Liver (tissue), 7 donors: ENCODE measurements at regions not wholly inside any gene's neighbourhood (a gene's known extent, or its start where the extent isn't known, plus 50 kb on each side); places are given as distances from the start of the nearest gene placed in this dataset.

Source experiments
- DNase-seq: peaks from one replicate; pipeline ENCODE4 v3.0.0-alpha.2; 2017; ENCODE audit warnings: low spot score
- H3K27ac ChIP-seq, 2 donors: one replicate each; pipeline ENCODE4 v1.7.0; 2013; ENCODE audit warnings: inconsistent platforms in 2 of 2, low read length in 2 of 2, control low read depth in 1 of 2, low read depth in 1 of 2, mild to moderate bottlenecking in 1 of 2
- H3K27me3 ChIP-seq, 4 donors: one replicate each; pipeline versions ENCODE4 v1.6.1 to v1.7.0; 2013; ENCODE audit warnings: low read length in 3 of 4, inconsistent platforms in 1 of 4, mild to moderate bottlenecking in 1 of 4, moderate library complexity in 1 of 4; ENCODE audit not compliant: control insufficient read depth in 4 of 4, insufficient read depth in 4 of 4
- H3K36me3 ChIP-seq, 4 donors: one replicate each; pipeline versions ENCODE4 v1.6.1 to v1.7.0; 2013; ENCODE audit warnings: low read length in 3 of 4, mild to moderate bottlenecking in 3 of 4, low read depth in 1 of 4, moderate library complexity in 1 of 4; ENCODE audit not compliant: control insufficient read depth in 4 of 4, insufficient read depth in 3 of 4
- H3K4me1 ChIP-seq, 4 donors: one replicate each; pipeline versions ENCODE4 v1.6.1 to v1.7.0; 2013; ENCODE audit warnings: low read length in 3 of 4, mild to moderate bottlenecking in 3 of 4, moderate library complexity in 1 of 4; ENCODE audit not compliant: control insufficient read depth in 4 of 4, insufficient read depth in 4 of 4
- H3K4me3 ChIP-seq, 3 donors: one replicate each; pipeline versions ENCODE4 v1.6.1 to v1.7.0; 2013; ENCODE audit warnings: low read length in 3 of 3, control low read depth in 1 of 3, low read depth in 1 of 3, mild to moderate bottlenecking in 1 of 3
- H3K9ac ChIP-seq, 2 donors: one replicate each; pipeline ENCODE4 v1.7.0; 2013; ENCODE audit warnings: low read length in 2 of 2, mild to moderate bottlenecking in 2 of 2, moderate library complexity in 2 of 2, control low read depth in 1 of 2, low read depth in 1 of 2
- H3K9me3 ChIP-seq, 4 donors: one replicate each; pipeline versions ENCODE4 v1.6.1 to v1.7.0; 2013; ENCODE audit warnings: low read length in 3 of 4; ENCODE audit not compliant: control insufficient read depth in 4 of 4
- ATF3 ChIP-seq: IDR thresholded peaks from 2 replicates; pipeline ENCODE4 v1.6.1; 2016; ENCODE audit warnings: antibody characterized with exemption
- EGR1 ChIP-seq, 2 donors: IDR thresholded peaks; 2 replicates each; pipeline ENCODE4 v1.6.1; 2016 to 2018; ENCODE audit warnings: antibody characterized with exemption in 2 of 2, low read depth in 2 of 2
- FOXA1 ChIP-seq: IDR thresholded peaks from 2 replicates; pipeline ENCODE4 v1.6.1; 2016; ENCODE audit warnings: antibody characterized with exemption
- FOXA2 ChIP-seq: IDR thresholded peaks from 2 replicates; pipeline ENCODE4 v1.6.1; 2016; ENCODE audit warnings: antibody characterized with exemption
- GABPA ChIP-seq, 2 donors: IDR thresholded peaks in 1 of 2; conservative IDR thresholded peaks in 1 of 2; 2 replicates each; pipeline ENCODE4 v1.6.1; 2016; ENCODE audit warnings: antibody characterized with exemption in 2 of 2, mild to moderate bottlenecking in 1 of 2, moderate library complexity in 1 of 2
- HNF4G ChIP-seq: IDR thresholded peaks from 2 replicates; pipeline ENCODE4 v1.6.1; 2016; ENCODE audit warnings: antibody characterized with exemption
- JUND ChIP-seq, 2 donors: IDR thresholded peaks; 2 replicates each; pipeline ENCODE4 v1.6.1; 2016; ENCODE audit warnings: antibody characterized with exemption in 2 of 2
- MAX ChIP-seq: IDR thresholded peaks from 2 replicates; pipeline ENCODE4 v1.6.1; 2016; ENCODE audit warnings: antibody characterized with exemption
- REST ChIP-seq: IDR thresholded peaks from 2 replicates; pipeline ENCODE4 v1.6.1; 2016; ENCODE audit warnings: antibody characterized with exemption, mild to moderate bottlenecking
- YY1 ChIP-seq: IDR thresholded peaks from 2 replicates; pipeline ENCODE4 v1.6.1; 2016; ENCODE audit warnings: antibody characterized with exemption, mild to moderate bottlenecking
- ZBTB33 ChIP-seq: IDR thresholded peaks from 2 replicates; pipeline ENCODE4 v1.6.1; 2016; ENCODE audit warnings: antibody characterized with exemption
- WGBS: extraction: QIAGEN DNeasy Blood & Tissue Kit; methylation state at CpG from one replicate; pipeline ENCODE4 v1.1.7; 2013; 5-methylcytosine and 5-hydroxymethylcytosine counted together
- donor health status: healthy.
- donor health status: healthy.
- donor health status: healthy.
- donor health status: healthy.

GRCh38 chr20:60096166-60096565 is 137.9 kb downstream of the CDH26 start:
- Histone ChIP-seq H3K4me3 (no peak overlapping the region), H3K9me3 (peaks cover 0 to 9% (median 3%) of the 10 kb centered on the region in 4 donors), H3K27ac (no peak overlapping the region), H3K36me3 (no peaks in the 10 kb centered on the region), H3K27me3 (no peaks in the 10 kb centered on the region), H3K4me1 (no peaks in the 10 kb centered on the region), H3K9ac (no peak overlapping the region)
- no peak for DNase-seq
- TF ChIP-seq ATF3 (no peak), ZBTB33 (no peak), MAX (no peak), FOXA1 (no peak), REST (no peak), EGR1 (IDR thresholded peaks at IDR 0.05; ENCODE audit: low read depth in 2 of 2) (no peak), JUND (IDR thresholded peaks at IDR 0.05) (no peak), HNF4G (no peak), YY1 (no peak), FOXA2 (no peak)
- WGBS, result 82% methylated on average over 10 of the region's 10 CpGs

GRCh38 chr20:60097285-60097684 is 139.1 kb downstream of the CDH26 start:
- H3K9ac ChIP-seq, result no peak overlapping the region
- DNase-seq, result no peak
- no peaks in the 10 kb centered on the region for H3K4me1 ChIP-seq
- no peak overlapping the region for H3K4me3 ChIP-seq
- no peaks in the 10 kb centered on the region for H3K36me3 ChIP-seq
- TF ChIP-seq FOXA1 (no peak), MAX (no peak), GABPA (IDR thresholded peaks at IDR 0.05 in 1 of 2, conservative IDR thresholded peaks at IDR 0.05 in 1 of 2) (no peak), ZBTB33 (no peak)
- H3K27ac ChIP-seq, result no peak overlapping the region
- peaks cover 0 to 9% (median 3%) of the 10 kb centered on the region in 4 donors for H3K9me3 ChIP-seq
- no peaks in the 10 kb centered on the region for H3K27me3 ChIP-seq
- 63% methylated on average over 4 of the region's 4 CpGs for WGBS
